HG03442 (cell line): ENCODE measurements at regions not wholly inside any gene's neighbourhood (a gene's known extent, or its start where the extent isn't known, plus 50 kb on each side); places are given as distances from the start of the nearest gene placed in this dataset.
"Not testable (repeated sequence)": the region's sequence is repeated elsewhere in the genome, so short reads cannot be mapped to it uniquely, and the experiment has no call there.

ENCODE experiments used
- ATAC-seq: cut with Tn5 transposase; IDR thresholded peaks from one replicate; pipeline ENCODE4 v1.9.1; 2021; ENCODE audit warnings: mild to moderate bottlenecking, moderate library complexity; ENCODE audit not compliant: unreplicated experiment

DNA sequence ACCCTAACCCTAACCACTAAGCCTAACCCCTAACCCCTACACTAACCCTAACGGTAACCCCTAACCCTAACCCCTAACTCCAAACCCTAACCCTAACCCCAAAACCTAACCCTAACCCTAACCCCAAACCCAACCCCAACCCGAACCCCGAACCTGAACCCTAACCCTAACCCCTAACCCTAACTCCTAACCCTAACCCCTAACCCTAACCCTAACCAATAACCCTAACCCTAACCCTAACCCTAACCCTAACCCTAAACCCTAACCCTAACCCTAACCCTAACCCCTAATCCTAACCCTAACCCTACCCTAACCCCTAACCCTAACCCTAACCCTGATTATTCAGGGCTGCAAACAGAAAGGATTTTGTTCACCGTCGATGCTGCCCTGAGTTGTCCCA, 144.6 kb upstream of the DUSP22 start:
- not testable (repeated sequence) for ATAC-seq

DNA sequence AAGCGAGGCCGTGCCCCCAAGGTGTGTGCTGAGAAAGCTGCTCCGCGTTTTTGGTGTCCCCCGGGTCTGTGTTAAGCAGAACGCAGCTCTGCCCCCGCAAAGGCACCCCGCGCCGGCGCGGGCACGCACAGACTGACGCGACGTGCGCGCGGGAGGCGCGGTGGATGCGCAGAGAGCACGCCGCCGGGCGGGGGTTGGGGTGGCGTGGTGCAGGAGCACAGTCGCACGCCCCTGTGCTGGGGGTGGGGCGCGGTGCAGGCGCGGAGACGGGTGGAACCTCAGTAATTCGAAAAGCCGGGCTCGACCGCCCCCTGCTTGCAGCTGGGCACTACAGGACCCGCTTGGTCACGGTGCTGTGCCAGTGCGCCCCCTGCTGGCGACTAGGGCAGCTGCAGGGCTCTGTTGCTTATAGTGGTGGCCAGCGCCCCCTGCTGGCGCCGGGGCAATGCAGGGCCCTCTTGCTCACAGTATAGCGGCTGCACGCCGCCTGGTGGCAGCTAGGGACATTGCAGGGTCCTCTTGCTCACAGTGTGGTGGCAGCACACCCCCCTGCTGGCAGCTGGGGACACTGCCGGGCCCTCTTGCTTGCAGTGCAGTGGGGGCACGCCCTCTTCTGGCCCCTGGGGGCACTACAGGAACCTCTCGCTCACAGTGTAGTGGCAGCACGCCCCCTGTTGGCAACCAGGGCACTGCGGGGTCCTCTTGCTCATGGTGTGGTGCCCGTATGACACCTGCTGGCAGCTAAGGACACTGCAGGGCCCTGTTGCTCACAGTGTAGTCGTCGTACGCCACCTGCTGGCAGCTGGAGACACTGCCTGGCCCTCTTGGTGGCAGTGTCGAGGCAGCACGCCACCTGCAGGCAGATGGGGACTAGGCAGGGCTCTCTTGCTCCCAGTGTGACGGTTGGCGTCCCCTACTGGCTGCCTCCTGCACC, 144.0 kb upstream of the DUSP22 start:
- peak; percentile 93 for ATAC-seq

DNA sequence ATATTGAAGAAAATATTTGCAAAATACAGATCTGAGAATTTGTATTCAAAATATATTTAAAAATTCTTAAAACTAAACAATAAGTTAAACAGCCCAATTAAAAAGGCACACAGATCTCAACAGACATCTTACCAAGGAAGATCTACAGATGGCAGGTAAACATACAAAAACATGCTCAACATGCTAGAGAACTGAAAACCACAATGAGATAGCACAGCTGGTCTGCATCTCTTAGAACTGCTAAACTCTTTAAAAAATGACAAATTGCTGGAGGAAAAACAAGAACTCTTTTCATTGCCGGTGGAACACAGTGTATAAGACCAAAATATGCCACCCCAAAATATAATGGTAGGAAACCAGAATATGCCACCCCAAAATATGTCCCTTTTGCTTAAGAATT, 142.1 kb upstream of the DUSP22 start:
- not testable (repeated sequence) for ATAC-seq

DNA sequence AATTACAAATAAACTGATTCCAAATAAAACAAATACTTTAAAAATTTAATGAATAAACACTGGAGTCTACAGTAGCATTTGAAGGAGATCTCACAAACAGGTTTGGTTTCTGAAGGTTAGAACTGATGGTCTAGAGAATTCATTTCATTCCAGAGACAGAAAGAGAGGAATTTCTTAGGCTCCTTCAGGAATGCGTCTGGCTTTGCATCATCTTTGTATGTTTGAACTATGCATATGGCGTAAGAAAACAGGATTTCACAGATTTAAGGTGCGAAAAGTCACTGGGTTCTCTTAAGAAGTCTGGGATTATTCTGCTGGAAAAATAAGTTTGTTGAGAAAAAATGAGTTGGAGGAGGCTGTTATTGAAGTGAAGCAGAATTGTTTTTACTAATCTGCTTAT, 139.9 kb upstream of the DUSP22 start:
- ATAC-seq: not testable (repeated sequence)

DNA sequence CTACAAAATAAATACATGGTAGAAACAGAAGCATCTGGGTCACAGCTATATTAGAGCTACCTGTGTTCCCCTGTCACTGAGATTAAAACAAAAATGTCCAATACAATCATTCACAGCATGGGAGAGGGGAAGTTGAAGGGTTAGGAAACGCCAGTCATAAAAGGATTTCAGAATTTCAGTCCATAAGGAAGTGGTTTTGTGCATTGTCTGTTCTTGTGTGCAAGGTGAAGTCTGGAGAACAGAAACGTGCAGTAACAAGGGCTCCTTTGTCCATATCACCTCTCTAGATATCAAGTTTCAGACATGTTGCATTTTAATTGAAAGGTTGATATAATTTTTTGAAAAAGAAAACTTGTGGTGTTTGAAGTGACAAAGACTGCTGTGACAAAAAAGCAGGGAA, 139.3 kb upstream of the DUSP22 start:
- ATAC-seq: not testable (repeated sequence)

DNA sequence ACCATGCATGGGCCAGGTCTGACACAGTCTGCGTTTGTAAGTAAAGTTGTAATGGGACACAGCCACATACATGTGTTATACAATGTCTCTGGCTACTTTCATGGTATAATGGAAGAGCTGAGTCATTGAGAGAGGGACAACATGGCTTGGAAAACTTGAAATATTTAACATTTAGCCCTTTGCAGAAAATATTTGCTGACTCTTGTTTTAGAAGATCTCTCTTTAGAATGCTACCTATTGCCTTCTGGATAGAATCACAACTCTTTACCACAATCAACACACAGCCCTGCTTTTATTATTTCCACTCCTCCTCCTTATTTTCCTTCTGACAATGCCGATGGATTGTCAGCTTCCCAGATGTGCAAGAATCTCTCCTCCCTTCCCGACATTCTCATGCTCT, 138.4 kb upstream of the DUSP22 start:
- not testable (repeated sequence) for ATAC-seq

DNA sequence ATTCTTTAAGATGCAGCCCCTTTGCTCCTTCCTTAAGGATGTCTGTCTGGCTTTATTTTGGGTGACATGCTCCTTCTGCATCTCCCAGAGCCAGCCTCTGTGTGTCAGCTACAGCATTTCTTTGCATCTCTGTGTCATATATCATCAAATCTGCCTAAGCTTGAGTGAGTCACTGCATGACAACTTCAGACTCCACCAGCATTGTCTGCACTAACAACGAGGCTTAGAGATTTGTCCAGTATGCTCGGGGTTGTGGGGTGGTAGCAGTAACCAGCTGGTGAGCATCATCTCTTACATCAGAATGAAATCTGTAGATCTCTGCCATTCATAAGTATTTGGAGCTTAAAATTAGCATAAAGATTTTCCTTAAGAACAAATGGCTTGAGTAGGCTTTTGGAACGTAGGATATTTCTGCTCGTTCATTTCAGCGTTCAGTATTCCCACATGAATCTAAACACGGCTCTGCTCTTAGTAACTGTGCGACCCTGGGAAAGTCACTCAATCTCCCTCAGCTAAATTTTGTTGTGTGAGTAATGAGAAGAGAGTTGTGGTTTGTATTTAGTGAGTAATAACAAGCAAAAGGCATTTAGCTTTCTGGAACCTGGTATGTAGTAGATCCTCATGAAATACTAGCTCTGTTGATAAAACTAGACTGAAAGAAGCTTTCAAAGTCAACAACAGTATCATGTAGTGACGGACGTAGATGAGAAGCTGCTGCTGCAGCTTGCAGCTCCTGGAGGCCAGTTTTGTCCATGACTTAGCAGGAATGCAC, 137.8 kb upstream of the DUSP22 start:
- not testable (repeated sequence) for ATAC-seq

DNA sequence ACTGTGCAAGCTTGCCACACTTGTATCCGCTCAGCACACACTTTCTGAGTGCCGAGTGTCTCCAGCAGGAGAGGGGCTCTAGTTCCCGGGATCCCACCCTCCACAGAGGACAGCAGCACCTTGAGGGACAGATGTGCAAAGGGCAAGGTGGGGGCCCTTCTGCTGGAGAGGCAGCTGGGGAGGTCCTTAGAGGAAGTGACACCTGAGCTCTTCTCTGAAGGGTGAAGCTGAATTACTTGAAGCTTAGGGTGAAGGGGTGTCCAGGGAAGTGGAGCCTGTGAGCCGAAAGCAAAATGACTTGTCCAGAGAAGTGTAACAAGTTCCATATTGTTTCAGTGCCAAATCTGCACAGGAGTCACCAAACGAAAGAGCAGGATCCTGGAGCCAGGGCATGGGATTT, 136.3 kb upstream of the DUSP22 start:
- no peak for ATAC-seq

DNA sequence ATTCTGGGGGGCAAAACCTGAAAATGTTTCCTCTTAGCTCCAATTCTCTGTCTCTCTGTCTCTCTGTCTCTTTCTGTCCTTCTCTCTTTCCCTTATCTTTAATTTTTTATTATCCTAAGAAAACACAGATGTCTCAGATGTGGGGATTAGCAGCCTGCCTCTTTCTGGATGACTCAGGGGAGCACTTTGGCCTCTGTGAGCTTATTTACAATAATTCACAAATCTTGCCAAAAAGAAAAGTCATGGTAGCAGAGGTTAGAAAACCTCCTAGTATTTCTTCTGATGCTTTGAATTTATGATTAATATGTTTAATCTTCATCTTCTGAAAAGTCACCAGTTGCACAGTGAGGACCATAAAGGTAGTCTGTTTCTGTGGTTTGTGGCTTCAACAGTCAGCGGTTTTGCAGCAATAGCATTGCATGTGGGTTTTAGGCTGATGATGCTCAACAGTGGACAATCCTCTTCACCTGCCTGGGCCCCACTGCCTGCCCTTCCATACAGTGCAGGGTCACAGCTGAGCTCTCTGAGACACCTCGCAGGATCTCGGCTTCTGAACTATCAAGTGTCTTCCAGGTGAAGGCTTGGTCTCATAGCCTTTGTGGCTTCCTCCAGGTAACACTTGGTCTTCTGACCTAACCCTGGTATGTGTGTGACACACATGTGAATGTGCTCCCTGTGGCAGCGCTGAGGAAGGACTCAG, 135.7 kb upstream of the DUSP22 start:
- not testable (repeated sequence) for ATAC-seq

DNA sequence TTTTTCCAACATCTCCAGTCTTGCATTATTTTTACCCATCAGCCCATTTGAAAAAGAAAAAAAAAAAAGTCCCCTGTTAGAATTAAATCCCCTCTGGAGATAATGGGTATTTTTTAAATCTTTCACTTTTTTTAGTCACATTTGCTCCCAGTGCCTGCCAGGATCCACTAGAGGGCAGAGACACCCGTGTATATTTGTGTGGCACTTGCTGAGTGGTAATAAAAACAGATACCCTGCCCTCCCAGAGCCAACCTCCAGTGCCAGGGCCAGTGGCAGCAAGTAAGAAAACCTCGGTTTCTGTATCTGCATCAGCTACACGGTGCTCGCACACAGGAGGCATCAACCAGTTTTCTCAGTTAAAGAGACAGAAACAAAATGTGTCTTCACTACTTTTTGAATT, 135.1 kb upstream of the DUSP22 start:
- not testable (repeated sequence) for ATAC-seq

DNA sequence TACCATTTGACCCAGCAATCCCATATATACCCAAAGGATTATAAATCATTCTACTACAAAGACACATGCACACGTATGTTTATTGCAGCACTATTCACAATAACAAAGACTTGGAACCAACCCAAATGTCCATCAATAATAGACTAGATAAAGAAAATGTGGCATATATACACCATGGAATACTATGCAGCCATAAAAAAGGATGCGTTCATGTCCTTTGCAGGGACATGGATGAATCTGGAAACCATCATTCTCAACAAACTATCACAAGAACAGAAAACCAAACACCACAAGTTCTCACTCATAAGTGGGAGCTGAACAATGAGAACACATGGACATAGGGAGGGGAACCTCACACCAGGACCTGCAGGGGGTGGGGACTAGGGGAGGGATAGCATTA, 130.6 kb upstream of the DUSP22 start:
- ATAC-seq: not testable (repeated sequence)

DNA sequence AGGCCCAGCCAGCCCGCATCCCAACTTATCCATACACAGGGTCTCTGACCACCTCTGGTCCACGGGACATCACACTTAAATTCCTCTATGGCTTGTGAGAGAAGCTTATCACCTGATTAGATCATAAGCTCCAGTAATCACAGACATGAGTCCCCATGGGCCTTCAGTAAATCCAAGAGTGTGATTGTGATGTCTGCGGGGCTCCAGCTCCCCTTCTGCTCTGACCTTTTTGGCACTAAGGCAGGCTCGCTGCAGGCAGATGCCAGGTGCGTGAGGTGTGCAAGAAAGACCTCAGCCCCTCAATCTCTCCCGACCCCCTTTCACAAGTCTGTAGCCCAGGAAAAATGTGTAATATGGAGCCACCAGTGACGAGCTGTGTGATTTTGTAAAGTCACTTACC, 127.6 kb upstream of the DUSP22 start:
- no peak for ATAC-seq

DNA sequence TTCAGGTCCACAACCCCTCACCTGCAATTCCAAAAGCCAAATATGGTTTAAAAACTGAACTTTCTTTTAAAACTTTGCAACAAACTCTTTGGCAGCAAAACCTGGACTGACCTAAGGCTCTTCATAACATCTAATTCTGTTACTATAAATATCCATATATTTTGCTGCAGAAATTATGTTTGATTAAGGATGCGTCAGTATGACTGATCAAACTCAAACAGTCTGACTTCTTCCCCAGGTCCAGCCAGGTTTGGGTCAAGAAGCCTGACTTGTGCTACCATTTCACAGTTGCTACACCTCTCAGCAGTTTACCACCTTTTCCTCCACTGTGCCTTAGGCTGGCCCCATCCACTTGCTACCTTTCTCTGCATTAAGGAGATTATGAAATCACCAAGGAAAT, 127.0 kb upstream of the DUSP22 start:
- no peak for ATAC-seq

DNA sequence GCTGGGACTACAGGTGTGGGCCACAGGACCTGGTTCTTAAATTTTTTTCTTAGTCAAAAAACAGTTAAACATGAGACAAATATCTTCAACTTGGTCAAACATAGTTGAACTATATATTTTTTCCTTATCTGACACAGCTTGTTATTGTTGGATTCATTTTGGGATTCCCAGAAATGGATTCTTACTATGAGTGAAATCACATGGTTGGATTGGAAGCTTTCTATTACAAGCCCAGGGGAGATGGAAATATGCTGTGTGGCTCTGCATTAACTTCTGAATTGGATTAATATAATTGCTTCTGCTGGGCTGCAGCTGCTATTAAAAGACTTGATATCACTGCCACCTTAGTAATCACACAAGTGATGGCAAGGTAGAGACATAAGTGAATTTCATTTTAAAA, 126.4 kb upstream of the DUSP22 start:
- ATAC-seq: no peak

DNA sequence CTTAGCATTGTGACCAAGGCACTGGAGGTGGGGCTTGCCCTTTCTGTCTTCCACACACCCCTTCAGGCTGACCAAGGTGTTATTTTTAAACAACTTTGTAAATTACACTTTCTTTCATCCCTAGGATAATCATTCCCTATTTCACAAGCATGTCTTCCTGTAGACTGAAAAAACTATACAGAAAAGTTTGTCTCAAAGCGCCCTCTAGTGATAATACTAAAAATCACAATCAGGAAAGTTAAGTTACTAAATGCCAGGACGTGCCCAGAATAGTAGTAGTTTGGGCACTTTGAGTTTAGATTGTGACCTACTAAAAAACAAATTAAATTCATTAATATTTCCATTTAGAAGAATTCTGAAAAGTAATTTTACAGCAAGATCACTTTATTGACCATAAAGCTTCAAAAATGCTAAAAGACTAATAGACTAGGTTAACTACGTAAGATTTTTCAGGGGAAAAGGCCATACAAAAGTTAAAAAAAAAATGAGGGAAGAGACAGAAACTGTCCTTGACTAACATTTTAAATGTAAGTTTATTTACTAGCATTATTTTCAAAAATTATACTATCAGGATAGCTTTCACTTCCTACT, 123.3 kb upstream of the DUSP22 start:
- ATAC-seq: no peak

DNA sequence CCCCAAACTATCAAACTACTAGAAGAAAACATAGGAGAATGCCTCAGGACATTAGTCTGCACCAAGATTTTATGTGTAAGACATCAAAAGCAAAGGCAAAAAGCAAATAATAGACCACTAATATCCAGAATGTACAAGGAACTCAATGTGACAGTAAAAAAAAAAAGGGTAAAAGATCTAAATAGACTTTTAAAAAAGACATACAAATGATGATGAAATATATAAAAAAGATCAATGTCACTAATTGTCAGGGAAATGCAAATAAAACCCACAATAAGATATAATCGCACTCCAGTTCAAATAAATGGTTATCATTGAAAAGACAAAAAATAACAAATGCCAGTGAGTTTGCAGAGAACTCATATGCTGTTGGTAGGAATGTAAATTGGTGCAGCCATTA, 118.3 kb upstream of the DUSP22 start:
- ATAC-seq: no peak

DNA sequence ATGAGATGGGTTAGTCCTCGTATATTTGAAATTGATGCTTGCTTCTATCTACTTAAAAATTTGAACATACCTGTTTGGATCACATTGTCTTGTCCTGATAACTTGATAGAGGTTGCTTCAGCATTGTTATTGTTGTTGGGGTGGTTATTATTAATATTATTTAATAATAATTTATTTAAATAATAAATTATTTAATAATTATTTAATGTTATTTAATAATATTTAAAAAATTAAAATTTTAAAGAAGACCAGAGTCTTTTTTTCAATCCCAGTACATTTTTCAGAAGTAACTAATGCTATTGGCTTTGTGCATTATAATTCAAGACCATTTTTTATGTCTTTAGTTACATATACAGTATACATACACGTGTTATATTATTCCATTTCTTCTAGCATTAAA, 116.6 kb upstream of the DUSP22 start:
- ATAC-seq: no peak

DNA sequence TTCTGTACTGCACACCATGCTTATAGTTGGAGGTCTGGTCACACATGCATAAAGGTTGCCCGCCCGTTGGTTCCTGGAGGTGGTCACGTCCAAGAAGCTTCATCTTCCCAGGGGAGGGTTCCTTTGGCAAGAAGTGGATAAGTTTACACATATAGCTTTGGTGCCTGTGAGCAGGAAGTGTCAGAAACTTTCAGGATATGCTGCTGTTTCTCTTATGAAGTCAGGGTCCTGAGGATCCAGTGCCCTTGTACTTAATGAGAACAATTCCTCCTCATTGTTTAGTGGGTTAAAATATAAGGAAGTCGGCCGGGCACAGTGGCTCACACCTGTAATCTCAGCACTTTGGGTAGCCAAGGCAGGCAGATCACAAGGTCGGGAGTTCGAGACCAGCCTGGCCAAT, 115.5 kb upstream of the DUSP22 start:
- ATAC-seq: no peak

DNA sequence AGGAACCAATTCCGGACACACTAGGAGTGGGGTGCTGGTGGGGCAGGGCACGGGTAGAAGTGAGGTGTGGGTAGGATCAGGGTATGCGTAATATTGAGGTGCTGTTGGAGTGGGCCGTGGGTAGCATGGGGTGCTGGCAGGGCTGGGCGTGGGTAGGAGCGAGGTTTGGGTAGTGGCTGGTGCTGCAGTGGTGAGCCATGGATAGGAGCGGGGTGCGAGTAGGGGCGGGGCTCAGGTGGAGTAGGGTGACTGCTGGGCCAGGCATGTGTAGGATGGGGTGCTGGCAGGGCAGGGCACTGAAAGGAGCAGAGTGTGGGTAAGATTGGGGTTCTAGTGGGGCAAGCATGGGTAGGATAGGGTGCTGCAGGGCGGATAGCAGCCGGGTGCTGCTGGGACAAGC, 114.2 kb upstream of the DUSP22 start:
- no peak for ATAC-seq

DNA sequence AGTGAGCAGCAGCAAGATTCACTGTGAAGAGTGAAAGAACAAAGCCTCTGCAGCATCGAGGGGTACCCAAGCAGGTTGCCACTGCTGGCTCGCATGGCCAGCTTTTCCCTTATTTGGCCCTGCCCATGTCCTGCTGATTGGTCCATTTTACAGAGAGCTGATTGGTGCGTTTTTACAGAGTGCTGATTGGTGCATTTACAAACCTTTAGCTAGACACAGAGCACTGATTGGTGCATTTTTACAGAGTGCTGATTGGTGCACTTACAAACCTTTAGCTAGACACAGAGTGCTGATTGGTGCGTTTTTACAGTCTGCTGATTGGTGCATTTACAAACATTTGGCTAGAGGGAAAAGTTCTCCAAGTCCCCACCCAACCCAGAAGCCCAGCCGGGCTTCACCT, 113.4 kb upstream of the DUSP22 start:
- not testable (repeated sequence) for ATAC-seq

DNA sequence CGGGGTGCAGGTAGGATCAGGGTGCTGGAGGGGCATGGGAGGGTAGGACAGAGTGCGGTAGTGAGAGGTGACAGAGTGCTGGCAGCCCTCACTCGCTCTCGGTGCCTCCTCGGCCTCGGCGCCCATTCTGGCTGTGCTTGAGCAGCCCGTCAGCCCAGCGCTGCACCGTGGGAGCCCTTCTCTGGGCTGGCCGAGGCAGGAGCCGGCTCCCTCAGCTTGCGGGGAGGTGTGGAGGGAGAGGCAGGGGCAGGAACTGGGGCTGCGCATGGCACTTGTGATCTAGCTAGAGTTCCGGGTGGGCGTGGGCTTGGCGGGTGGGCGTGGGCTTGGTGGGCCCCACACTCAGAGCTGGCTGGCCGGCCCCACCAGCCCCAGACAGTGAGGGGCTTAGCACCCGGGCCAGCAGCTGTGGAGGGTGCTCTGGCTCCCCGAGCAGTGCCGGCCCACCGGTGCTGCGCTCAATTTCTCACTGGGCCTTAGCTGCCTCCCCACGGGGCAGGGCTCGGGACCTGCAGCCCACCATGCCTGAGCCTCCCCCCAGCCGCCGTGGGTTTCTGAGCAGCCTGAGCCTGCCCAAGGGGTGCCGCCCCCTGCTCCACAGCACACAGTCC, 112.8 kb upstream of the DUSP22 start:
- ATAC-seq: no peak
